ENCODE measurements at regions not wholly inside any gene's neighbourhood (a gene's known extent, or its start where the extent isn't known, plus 50 kb on each side); places are given as distances from the start of the nearest gene placed in this dataset.

DNA sequence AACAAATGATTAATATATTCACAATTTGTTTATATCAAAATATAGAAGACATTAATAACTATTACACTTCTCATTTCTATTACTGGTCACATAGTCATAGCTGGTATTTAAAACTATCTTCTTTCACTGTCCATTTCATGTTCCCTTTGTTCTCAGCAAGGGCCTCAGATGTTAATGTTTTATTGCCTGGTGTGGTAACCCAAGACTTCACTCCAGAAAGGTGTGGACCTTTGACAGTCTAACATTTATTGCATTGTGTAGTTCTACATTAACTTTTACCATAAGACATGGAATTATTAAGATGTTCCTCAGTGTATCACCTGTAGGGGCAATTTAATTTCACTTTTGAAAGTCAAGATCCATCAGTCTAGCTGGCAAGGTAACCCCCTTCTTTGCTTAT, 691.3 kb downstream of the SQOR start:
- DNase-seq: no peak

DNA sequence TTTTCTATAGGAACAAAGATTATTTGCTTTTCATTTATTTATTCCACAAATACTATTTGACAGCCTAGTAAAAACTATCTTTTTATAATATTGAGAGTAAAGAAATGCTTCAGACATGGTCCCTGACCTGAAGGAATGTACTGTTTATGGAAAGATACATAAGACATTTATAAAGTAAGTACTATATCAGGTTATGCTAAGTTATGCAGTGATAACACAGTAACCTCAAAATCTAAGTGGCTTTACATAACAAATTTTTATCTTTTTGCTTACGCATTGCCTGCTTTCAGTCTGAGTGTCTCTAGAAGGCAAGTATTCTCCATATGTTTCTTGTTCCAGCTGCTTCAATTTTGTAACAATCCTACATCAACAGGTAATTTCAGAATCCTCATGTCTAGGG, 694.0 kb downstream of the SQOR start:
- no peak for DNase-seq

DNA sequence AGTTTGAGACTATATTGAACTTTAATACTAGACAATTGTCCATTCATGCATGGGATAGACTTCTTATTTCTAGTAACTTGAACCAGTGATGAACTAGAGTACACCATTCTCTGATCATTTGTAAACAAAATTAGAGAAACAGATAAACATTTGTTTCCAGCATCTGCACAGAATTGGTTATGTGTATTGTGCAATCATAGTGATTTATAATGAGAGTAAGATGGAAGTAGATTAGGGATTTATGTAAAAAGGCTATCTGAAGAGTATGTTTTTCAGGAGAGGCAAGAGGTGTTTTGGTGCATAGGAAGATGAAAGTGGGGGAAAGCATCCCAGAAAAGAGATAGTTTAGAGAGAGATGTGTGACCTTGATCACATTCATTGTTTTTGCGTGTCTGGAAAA, 695.0 kb downstream of the SQOR start:
- DNase-seq: no peak

DNA sequence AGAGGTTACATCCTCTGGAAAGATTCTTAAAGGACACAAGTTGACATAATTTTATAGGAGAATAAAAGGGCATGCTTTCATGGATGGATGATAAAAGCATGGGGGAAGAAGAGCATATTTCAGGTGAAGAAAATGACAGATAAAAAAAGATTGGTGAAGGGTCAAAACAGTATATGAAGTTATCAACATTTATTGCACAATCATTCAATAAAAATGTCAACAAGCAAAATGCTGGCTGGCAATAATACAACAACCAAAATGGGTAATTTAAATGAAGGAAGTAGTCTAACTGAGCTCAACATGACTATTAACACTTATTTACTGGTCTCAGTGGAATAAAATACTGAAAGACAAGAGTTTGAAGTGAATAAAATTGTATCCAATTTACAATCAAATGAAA, 696.7 kb downstream of the SQOR start:
- DNase-seq: no peak

DNA sequence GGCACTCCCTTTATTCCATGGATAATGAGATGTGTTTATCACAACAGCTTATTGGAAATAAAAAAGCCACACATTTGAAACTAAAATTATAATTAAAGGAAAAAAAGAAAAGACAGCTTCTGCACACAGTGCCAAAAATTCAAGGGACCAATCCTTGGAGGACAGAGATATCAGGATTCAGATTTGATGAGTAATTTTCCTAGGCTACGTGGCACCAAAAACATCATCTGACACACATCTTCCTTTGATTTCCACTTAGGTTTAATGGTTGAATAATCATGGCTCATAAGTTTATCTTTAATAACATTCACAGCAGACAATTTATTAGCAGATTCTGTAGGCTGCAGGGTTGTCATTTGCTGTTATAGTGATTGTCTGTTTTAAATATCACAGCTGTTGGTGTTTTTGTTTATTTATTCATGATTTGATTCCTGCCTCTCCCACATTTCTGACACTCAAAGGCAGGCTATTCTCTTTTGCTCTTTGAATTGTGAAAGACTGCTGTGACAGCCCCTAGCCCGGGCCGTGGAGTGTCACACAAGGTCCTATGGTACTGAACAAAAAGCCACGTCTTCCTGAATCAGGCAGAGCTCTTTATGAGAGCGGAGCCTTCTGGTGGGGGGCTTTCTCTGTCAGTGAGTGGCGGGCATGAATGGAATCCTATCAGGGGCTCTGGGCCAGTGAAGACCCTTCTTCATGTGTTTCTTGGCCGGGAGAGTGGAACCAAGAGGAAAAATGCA, 708.5 kb downstream of the SQOR start:
- no peak for DNase-seq

DNA sequence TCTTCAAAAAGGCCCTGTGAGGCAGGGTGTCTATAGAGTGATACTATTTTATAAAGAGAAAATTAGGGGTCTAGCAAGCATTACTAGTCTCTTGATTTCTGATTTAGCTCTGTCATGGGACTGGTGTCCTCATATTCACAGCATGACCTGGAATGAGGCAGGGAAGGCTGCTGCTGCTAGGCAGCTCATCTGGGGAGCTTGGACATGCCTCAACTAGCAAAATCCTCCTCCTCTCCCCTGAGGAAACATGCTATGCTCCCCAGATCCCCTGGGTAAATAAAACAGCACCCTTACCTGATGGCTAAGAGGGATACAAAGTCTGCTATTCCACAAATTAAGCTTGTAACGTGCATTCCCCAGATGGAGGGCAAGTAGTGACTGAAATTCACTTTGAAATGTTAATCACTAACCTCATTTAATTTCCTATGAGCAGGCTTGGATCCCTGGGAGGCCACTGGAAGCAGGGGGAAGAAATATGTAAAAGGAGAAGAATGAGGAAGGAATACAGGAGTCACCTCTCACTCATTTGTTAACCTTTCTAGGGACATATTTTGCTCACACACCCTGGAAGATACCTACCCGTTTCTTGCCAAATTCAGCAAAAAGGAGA, 709.4 kb downstream of the SQOR start:
- DNase-seq: no peak

DNA sequence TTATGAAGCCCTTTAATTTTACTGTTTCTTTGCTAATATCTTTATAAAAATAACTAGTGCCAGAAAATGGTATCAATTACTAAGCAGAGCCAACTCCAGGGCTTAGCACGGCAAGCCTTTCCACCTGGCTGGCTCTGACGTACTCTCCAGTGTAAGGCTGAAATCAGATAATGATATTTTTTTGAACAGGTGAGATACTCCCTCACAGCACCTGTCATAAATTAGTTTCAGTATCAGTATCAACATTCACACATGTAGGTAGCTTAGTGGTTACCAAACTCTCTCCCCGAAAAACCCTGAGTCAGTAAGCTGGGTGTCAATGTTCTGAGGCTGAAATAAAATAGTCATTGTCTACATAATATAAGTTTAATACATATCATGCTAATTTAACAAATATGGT, 710.1 kb downstream of the SQOR start:
- DNase-seq: no peak

DNA sequence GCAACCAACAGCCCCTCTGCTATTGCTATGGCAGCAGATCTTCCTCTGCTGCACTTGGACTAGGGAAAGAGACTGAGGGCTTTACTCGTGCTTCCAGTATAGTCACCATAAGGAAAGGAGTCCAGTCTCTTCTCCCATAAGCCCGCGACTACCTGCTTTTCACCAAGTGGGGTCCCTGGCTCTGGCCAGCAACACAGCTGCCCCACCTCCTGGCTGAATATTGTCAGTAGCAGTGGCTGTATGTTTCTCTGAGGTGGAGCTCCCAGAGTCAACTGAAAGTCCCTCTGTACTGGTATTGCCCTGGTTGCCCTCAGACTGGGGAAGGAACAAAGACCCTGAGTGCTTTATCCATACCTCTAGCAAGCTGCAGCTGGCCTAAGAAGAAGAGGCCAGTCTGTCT, 719.6 kb downstream of the SQOR start:
- DNase-seq: no peak

DNA sequence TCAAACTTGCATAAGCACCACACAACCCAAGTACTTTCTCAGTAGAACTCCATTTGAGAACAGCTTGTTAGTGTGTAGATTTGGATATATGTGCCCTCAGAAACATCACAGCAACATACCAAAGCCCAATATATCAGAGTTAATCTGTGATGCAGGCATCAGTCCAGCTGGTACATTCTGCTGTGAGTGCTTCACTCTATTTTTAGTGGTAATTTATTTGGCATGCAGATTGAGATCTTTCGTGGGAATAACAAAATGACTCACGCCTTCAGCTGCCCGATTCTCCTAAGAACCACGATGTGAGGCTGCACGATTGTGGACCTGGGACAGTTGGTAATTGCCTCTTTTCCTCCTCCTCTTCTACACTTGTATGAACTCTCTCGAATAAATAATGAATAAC, 730.7 kb downstream of the SQOR start:
- DNase-seq: peak; percentile 1 to 26

DNA sequence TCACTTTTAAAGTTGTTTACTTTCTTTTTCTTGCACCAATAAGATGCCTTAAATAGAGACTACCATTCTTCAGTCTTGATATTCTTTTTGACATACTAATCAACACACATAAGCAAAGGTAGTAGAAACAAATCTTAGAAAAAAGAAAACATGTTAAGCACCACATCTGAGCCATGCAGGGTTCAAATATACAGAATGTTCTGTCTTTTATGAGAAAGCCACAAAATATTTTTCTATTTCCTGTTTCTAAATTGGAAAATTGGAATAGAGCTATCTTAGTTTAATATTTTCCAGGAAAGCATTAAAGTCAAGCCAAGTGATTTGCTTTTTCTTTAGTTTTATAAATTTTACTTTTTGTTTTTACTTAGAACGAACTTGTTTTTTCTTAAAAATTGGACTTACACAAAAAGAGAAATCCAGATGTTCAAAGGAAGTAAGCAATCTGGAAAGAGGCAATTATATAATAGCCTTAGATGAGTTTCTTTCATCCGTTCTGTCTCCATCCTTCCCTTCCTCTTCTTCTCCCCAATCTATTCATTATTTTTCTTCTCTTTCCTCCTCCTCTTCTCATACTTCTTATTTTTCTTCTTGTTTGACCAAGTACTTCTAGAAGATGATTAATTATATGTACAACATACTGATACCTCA, 731.7 kb downstream of the SQOR start:
- DNase-seq: no peak

DNA sequence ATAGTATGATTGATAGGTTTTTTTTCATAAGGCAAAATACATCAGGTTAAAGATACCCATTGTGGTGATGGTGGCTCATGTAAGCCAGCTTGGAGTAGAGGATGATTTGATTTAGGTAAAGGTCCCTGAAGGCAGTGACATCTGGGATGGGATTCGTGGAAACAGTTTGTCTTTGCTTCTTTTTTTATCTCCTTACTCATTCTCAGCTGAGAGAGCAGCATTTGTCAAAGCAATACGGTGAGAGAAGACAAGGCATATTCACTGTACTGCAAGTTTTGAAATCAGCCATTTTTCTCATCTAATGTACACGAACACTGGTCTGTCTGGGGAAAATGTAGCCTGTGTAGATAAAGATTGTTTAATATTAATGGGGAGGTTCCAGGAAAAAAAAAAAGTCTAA, 749.1 kb downstream of the SQOR start:
- no peak for DNase-seq

DNA sequence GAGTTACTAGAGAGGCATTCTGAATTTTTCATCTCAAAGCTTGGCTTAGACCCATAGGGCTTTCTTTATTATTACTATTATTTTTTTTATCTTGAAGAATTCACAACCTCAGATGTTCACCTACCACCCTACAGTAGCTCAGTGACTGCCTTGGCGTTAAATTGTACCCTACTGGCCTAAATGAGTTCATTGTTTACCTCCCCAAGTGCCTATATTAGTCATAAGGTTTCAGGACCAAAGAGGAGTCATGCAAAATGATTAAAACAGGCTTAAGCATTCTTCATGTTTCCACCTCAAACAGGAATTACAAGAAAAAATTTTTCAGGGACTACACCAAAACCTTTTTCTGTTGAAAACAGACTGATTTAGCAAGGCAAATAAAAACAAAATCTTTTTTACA, 751.5 kb downstream of the SQOR start:
- DNase-seq: no peak

DNA sequence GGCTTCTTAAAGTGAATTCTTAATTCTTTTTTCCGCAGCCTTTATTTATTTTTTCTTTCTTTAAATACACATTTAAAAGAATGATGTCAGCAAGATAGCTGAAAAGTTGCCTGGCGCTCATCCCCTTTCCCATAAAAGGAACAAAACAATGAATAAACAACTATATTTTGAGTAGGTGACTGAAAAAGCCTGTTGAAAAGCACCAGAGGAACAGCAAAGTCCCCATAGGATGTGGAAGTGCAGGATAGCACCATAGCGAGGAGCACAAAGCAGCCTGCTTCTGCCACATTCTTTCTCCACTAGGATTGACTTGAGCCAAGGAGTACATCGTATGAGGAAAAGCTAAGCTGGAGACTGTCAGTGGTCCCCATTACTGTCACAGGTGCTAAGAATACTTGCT, 754.9 kb downstream of the SQOR start:
- DNase-seq: no peak

DNA sequence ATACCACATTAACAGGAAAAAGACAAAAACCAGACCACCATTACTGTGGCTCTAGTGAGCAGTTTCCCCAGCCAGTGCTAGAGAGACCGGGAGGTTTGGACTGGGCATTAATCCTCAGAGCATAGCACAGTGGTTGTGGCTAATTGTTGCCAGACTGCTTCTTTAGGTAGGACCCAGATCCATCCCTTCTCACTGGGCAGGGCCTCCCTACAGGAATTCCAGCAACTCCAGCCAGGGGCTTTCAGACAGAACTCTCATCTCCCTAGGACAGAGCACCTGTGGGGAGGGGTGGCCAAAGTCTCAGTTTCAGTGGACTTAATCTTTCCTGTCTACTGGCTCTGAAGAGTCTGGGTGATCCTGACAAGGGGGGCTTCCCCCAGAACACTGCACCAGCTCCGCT, 759.6 kb downstream of the SQOR start:
- DNase-seq: no peak

DNA sequence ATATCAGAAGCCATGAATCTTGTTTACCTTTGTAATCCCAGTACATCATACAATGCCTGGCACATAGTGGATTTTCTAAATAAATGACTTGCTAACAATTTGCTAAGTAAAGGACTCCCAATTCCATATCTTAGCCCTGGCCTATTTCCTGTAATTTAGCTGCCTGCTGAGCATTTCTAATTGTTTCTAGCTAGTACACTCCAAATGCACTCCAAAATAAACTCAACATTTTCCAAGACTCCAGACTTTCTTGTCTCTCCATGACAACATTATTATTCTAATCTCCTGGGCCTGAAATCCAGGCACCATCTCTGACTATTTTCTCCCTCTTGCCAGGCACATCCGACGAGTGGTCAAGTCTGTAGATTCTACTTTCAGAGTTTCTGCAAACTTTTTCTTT, 773.5 kb downstream of the SQOR start:
- DNase-seq: no peak

DNA sequence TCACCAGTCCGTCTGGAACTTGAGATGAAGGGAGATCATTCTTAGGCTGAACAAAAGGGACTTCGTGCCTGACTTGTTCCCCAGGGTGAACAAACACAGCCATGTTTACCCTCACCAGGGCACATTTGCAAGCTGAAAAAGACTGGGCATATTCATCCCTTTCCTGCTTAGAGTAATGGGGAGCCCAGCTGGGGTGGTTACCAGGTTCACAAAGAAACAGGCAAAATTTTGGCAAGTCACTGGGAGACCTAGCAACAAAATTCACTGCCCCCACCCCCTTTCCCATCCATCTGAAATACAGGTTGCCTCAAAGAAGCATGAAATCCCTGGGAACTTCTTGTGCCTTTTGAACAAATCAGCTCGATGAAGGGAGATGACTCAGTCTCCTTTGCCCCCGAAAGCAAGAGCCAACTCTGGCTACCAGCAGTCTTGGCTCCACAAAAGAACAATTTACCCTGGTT, 775.0 kb downstream of the SQOR start:
- DNase-seq: no peak

DNA sequence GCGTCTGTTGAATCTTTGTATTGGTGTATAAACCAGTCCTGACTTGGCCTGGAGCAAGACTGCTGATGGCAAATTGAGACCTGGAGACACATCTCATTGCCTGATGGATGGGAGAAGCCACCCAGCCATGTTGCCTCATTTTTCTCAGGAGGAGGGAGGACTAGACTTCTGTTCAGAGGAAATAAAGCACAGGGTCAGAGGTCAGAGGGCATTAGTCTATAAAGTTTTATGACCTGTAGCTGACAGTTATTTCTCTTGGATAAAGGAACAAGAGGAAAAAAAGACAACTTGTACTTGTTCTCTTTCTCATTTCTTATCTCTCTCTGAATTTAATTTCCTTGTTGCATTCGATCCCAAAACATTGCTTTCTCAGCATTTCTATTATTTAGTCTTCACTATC, 775.9 kb downstream of the SQOR start:
- no peak for DNase-seq

DNA sequence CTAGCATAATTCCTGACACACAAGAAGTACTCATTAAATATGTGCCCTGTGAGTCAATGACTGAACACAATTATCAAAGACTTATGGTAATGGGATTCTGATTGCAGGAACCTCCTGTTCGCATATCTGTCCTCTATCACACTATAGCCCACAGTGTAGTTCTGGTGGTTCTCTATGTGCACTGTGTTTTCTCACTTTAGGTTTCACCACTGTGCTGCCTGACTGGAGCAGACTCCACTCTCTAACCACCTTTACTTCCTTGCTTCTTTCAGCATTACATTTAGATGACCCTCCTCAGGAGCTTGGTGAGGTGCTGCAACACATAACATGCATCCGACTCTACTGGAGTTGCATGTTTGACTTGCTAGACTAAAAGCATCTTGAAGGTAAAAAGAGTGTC, 777.1 kb downstream of the SQOR start:
- no peak for DNase-seq

DNA sequence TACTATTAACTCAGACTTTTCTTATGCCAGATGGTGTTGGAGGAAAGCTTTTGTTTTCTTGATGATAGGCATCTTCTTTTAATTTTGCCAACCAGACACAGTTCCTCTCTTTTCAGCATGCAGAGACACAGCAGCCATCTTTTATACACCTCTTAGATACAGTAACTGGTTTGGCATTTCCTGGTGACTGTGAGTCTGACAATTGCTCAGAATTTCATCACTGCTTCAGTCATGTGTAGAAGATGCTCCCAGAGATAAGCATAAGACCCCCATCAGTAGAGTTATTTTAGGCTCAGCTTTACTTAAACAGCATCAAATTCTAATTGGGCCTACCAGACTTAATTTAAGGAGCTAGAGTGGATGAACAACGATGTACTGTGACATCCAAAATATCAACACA, 779.0 kb downstream of the SQOR start:
- no peak for DNase-seq

DNA sequence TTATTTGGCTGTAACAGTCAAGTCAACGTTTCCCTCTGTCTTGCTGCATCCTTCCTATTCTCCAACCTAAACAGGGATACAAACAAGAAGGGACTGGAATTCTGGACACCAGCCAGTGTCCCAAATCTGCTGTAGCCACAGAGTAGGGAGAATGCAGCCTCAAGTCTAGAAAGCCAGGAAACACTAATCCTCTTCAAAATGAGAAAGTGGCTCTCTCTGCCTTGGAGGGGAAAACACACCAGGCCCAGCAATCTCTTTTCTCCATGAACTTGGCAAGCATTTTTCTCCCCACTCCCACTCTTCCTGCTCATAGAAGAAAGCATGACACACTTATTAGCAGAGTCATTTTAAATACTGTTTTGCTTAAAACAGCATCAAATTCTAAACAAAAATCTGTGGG, 781.7 kb downstream of the SQOR start:
- DNase-seq: no peak

DNA sequence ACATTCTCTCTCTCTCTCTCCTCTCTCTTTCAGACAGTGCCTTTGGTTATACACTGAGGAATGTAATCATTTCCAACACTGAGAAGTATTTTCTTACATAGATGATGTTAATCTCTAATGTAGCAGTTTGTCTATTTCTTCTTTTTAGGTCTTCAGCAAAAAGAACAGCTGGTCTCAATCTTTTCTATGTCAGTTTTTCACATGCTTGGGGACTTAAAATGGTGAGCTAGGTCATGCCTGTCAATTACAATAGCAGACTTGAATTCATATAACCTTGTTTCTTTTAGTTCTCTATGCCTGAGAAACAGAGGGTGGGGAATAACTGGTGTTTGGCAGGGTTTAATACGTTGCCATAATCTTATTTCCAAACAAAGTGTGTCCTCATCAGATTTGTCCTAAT, 786.2 kb downstream of the SQOR start:
- no peak for DNase-seq

DNA sequence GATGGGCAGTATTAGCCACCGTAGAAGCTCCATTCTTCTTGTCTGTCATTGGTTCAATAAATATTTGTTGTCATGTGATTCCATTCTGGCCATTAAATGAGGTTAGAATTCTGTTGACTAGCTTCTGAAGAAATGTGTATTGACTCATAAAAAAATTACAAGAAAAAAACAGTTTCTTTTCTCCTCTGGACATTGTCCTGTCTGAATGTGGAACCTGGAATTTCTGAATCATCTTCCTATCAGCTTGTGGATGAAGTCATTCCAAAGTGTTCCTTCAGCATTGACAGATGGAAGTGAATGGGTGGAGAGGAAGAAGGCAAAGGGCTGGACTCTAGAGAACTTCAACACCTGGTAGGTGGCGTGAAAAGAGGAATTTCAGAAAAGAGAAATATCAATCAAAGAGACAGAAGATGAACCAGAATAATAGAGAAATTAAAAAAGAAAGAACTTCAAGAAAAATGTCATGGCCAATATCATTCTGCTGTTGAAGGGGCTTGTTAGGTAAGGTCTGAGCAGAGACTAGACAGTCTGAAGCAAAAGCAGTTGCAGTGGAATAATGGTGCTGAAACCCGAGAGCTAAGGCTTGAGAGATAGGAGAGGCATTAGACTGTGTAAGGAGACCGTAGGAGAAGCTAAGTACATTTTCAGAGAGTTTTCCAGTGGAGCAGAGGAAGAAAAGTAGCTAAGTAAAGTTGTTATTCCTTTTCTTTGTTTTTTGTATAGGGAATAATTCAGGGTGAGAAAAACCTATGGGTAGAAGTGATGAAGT, 806.6 kb downstream of the SQOR start:
- DNase-seq: no peak

DNA sequence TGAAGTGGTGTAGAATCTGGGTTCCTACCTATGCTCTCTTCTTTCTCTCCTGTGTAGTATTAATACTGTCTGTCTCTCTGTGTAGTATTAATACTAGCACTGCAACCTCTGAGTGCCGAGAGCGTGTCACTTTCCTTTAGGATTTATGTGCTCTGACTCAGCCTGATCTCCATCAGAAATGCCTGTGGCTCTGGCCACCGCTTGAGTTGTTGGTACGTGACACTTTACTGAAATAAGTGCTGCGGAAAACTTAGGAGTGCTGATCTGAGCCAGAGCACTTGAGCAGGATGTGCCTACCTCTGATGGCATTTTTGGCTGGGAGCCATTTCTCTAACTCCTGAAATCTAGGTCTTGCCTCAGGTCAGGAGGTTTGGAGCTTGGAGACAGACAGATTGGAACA, 807.4 kb downstream of the SQOR start:
- no peak for DNase-seq
